Breast epithelium (tissue), 4 donors: ENCODE measurements at regions not wholly inside any gene's neighbourhood (a gene's known extent, or its start where the extent isn't known, plus 50 kb on each side); places are given as distances from the start of the nearest gene placed in this dataset.

Experiments used
- DNase-seq, 2 donors: peaks; one replicate each; pipeline ENCODE4 v3.0.0-alpha.2; 2019; ENCODE audit warnings: low spot score in 2 of 2
- H3K27ac ChIP-seq, 2 donors: fragments of 200-600 bp; sonication (generic) in 1 of 2; one replicate each; pipeline ENCODE4 v1.5.1; 2016 to 2019; ENCODE audit warnings: mild to moderate bottlenecking in 1 of 2
- H3K27me3 ChIP-seq, 2 donors: fragments of 200-600 bp; sonication (generic) in 1 of 2; one replicate each; pipeline versions ENCODE4 v1.5.1 to v1.6.0; 2017 to 2019; ENCODE audit warnings: control low read depth in 1 of 2, mild to moderate bottlenecking in 1 of 2
- H3K36me3 ChIP-seq: fragments of 200-600 bp; one replicate; pipeline ENCODE4 v1.5.1; 2019
- H3K4me1 ChIP-seq, 2 donors: fragments of 200-600 bp; sonication (generic); one replicate each; pipeline ENCODE4 v1.5.1; 2016 to 2019; ENCODE audit warnings: control low read depth in 1 of 2
- H3K4me3 ChIP-seq, 3 donors: fragments of 200-600 bp; sonication (generic); 1 replicate in 2 of 3; 2 replicates in 1 of 3; pipeline ENCODE4 v1.5.1; 2016 to 2019; ENCODE audit warnings: mild to moderate bottlenecking in 3 of 3, moderate library complexity in 2 of 3
- H3K9me3 ChIP-seq, 2 donors: fragments of 200-600 bp; sonication (generic) in 1 of 2; one replicate each; pipeline ENCODE4 v1.5.1; 2016 to 2019; ENCODE audit warnings: control low read depth in 1 of 2
- CTCF ChIP-seq, 3 donors: fragments of 450-650 bp; IDR thresholded peaks; one replicate each; pipeline ENCODE4 v1.5.1; 2016 to 2017; ENCODE audit warnings: antibody characterized with exemption in 3 of 3, mild to moderate bottlenecking in 3 of 3, moderate library complexity in 3 of 3
- POLR2A ChIP-seq: fragments of 450-650 bp; IDR thresholded peaks from one replicate; pipeline ENCODE4 v1.6.1; 2016; ENCODE audit warnings: antibody characterized with exemption, mild to moderate bottlenecking, moderate library complexity
- POLR2AphosphoS5 ChIP-seq, 3 donors: sonication (generic); formaldehyde crosslinking; IDR thresholded peaks; one replicate each; pipeline ENCODE4 v1.6.1; 2017; ENCODE audit warnings: antibody characterized with exemption in 3 of 3
- intact Hi-C: fragments of 100-400 bp; cut with DNase I; formaldehyde crosslinking; loops from one replicate; pipeline ENCODE4 v1.15.1; 2023; ENCODE audit warnings: low total_unique reads

GRCh38 chr22:44650806-44651205 lies 51.2 kb upstream of the PRR5 start:
- no peaks in the 10 kb centered on the region for H3K27me3 ChIP-seq
- TF ChIP-seq CTCF (IDR thresholded peaks at IDR 0.05) (no peak), POLR2A (no peak), POLR2AphosphoS5 (IDR thresholded peaks at IDR 0.05) (no peak)
- no peak for DNase-seq
- intact Hi-C loops: no loop called here
- no peak overlapping the region for H3K4me3 ChIP-seq
- H3K9me3 ChIP-seq: peaks cover 0 to under 1% of the 10 kb centered on the region in 2 donors
- H3K36me3 ChIP-seq: no peaks in the 10 kb centered on the region
- peaks cover 0 to 5% of the 10 kb centered on the region in 2 donors for H3K4me1 ChIP-seq
- no peak overlapping the region for H3K27ac ChIP-seq

DNA sequence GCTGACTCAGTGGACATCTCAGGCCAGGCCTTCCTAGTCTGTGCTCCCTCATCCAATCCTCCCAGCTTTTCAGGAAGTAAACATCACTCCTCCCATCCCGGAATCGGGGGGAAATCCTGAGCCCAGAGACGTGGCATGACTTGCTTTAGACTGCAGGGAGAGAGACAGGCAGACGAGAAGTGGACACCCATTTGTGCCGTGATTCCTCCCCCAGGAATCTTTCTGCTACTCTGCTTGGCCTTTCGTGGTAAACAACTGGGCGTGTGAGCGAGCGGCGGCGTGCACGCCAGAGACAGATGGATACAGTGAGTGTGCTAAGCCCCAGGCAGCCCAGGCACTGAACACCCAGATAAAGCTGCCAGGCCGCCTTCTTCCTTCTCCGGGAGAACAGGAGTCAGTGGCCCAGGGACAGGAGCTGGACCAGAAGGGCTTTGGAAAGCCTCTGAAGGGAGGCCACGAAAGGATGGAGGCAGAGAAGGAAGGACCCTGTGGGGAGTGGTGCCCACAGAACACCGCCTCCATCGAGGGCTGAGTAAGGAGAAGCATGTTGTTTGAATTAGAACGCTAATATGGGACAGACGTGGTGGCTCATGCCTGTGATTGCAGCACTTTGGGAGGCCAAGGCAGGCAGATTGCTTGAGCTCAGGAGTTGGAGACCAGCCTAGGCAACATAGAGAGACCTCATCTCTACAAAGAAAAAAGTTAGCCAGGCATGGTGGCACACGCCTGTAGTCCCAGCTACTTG lies 53.0 kb upstream of the PRR5 start:
- peak in 1 of 2 donors; percentile 30 for DNase-seq
- H3K27me3 ChIP-seq: no peaks in the 10 kb centered on the region
- H3K9me3 ChIP-seq: peaks cover 0 to 5% of the 10 kb centered on the region in 2 donors
- intact Hi-C loops: no loop called here
- TF ChIP-seq POLR2AphosphoS5 (IDR thresholded peaks at IDR 0.05): peak in 1 of 3 donors; percentile 28
- TF ChIP-seq POLR2A: no peak
- H3K36me3 ChIP-seq: no peaks in the 10 kb centered on the region
- peak overlapping the region; percentile 70 to 95 for H3K27ac ChIP-seq
- H3K4me1 ChIP-seq: peaks cover 0 to 5% of the 10 kb centered on the region in 2 donors
- H3K4me3 ChIP-seq: peak overlapping the region; percentile 5 to 41 (median 7)

GRCh38 chr22:44648085-44648820 lies 53.8 kb upstream of the PRR5 start:
- H3K4me3 ChIP-seq: peak overlapping the region in 2 of 3 donors; percentile 7 to 41
- no peaks in the 10 kb centered on the region for H3K27me3 ChIP-seq
- intact Hi-C loops: no loop called here
- H3K27ac ChIP-seq: peak overlapping the region; percentile 70 to 95
- DNase-seq: no peak
- TF ChIP-seq CTCF (IDR thresholded peaks at IDR 0.05): no peak
- TF ChIP-seq POLR2AphosphoS5 (IDR thresholded peaks at IDR 0.05): no peak
- no peak for TF ChIP-seq POLR2A
- no peaks in the 10 kb centered on the region for H3K36me3 ChIP-seq
- peaks cover 0 to 5% of the 10 kb centered on the region in 2 donors for H3K9me3 ChIP-seq
- peaks cover 0 to 5% of the 10 kb centered on the region in 2 donors for H3K4me1 ChIP-seq

DNA sequence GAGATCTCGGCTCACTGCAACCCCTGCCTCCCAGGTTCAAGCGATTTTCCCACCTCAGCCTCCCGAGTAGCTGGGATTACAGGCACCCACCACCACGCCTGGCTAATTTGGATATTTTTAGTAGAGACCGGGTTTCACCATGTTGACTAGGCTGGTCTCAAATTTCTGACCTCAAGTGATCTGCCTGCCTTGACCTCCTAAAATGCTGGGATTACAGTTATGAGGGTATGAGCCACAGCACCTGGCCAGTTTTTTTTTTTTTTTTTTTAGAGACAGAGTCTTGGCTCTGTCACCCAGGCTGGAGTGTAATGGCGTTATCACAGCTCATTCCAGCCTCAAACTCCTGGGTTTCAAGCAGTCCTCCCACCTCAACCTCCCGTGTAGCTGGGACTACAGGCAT lies 54.9 kb upstream of the PRR5 start:
- H3K36me3 ChIP-seq: no peaks in the 10 kb centered on the region
- H3K4me3 ChIP-seq: no peak overlapping the region
- no peak overlapping the region for H3K27ac ChIP-seq
- TF ChIP-seq CTCF (IDR thresholded peaks at IDR 0.05) (no peak), POLR2A (no peak), POLR2AphosphoS5 (IDR thresholded peaks at IDR 0.05) (no peak)
- H3K9me3 ChIP-seq: peaks cover 0 to 5% of the 10 kb centered on the region in 2 donors
- no peak for DNase-seq
- H3K27me3 ChIP-seq: no peaks in the 10 kb centered on the region
- intact Hi-C loops: no loop called here
- H3K4me1 ChIP-seq: peaks cover 0 to 5% of the 10 kb centered on the region in 2 donors

- Histone ChIP-seq H3K4me3 (no peak overlapping the region), H3K27ac (no peak overlapping the region), H3K4me1 (peaks cover 0 to 5% of the 10 kb centered on the region in 2 donors), H3K36me3 (no peaks in the 10 kb centered on the region), H3K27me3 (no peaks in the 10 kb centered on the region), H3K9me3 (peaks cover 0 to 5% of the 10 kb centered on the region in 2 donors)
- intact Hi-C loops: no loop called here
- TF ChIP-seq CTCF (IDR thresholded peaks at IDR 0.05) (no peak), POLR2AphosphoS5 (IDR thresholded peaks at IDR 0.05) (no peak), POLR2A (no peak)
- no peak for DNase-seq
Observed at GRCh38 chr22:44646668-44647067, 55.3 kb upstream of the PRR5 start.
